Gastroesophageal sphincter (tissue), 3 donors: ENCODE measurements at regions not wholly inside any gene's neighbourhood (a gene's known extent, or its start where the extent isn't known, plus 50 kb on each side); places are given as distances from the start of the nearest gene placed in this dataset.

Experiments
- POLR2A ChIP-seq, 2 donors: fragments of 450-650 bp; IDR thresholded peaks; one replicate each; pipeline ENCODE4 v1.6.1; 2017; ENCODE audit warnings: antibody characterized with exemption in 2 of 2, mild to moderate bottlenecking in 2 of 2, moderate library complexity in 1 of 2
- POLR2AphosphoS5 ChIP-seq: sonication (generic); formaldehyde crosslinking; IDR thresholded peaks from one replicate; pipeline ENCODE4 v1.6.1; 2017; ENCODE audit warnings: antibody characterized with exemption
- TF ChIP-seq, protein P1 (sequence below), 4 experiments: fragments of 200-600 bp in 2 of 4; fragments of 450-650 bp in 2 of 4; sonication (generic) in 1 of 4; IDR thresholded peaks; one replicate each; pipeline ENCODE4 v1.5.1; 2017 to 2019; ENCODE audit warnings: antibody characterized with exemption in 4 of 4, mild to moderate bottlenecking in 2 of 4, moderate library complexity in 2 of 4

DNA sequence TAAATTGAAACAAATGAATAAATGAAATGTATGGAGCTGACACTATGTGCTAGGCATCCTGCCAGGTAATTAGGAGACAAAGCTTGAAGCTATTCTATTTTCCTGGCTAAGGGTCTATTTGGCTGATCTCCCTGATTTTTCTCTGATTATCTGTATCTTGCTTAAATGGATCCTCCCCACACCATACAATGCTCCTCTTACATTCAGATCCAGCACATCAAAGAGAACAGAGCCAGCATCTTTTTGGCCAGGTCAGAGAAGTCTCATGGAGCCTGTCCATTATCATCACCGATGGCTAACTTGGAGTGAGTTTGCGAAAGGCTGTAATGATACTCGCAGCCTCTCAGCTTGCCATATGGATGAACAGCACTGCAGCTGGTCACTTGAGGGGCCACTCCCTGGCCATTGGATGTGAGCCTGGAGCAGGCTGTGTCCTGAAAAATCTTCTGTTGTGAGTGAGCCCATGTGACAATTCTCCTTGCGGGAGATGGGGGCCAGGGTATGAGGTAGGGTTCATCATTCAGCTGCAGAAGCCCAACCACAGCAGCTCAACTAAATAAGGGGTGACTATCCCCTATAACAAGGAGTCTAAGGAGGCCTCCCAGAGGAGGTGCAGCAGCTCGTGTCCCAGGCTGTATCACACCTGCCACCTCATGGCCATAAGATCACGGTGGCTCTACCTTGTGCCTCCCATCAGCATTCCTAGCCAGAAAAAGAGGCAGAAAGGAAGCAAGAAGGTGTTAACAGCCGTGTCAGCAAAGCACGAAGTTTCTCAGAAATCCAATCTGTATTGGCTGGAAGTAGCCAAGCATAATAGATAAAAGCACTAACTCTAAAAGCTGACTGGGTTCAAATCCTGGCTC lies 69.3 kb upstream of the ST8SIA2 start:
- TF ChIP-seq POLR2A (IDR thresholded peaks at IDR 0.05) (no peak), POLR2AphosphoS5 (no peak)
- TF ChIP-seq, protein P1, sequence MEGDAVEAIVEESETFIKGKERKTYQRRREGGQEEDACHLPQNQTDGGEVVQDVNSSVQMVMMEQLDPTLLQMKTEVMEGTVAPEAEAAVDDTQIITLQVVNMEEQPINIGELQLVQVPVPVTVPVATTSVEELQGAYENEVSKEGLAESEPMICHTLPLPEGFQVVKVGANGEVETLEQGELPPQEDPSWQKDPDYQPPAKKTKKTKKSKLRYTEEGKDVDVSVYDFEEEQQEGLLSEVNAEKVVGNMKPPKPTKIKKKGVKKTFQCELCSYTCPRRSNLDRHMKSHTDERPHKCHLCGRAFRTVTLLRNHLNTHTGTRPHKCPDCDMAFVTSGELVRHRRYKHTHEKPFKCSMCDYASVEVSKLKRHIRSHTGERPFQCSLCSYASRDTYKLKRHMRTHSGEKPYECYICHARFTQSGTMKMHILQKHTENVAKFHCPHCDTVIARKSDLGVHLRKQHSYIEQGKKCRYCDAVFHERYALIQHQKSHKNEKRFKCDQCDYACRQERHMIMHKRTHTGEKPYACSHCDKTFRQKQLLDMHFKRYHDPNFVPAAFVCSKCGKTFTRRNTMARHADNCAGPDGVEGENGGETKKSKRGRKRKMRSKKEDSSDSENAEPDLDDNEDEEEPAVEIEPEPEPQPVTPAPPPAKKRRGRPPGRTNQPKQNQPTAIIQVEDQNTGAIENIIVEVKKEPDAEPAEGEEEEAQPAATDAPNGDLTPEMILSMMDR (IDR thresholded peaks at IDR 0.05), result no peak
